ENCODE measurements at regions not wholly inside any gene's neighbourhood (a gene's known extent, or its start where the extent isn't known, plus 50 kb on each side); places are given as distances from the start of the nearest gene placed in this dataset.

- TF ChIP-seq EZH2phosphoT487 (IDR thresholded peaks at IDR 0.05; ENCODE audit: borderline replicate concordance, low read length) (no peak), CTCF (IDR thresholded peaks at IDR 0.05; ENCODE audit: low read depth, low read length, poor library complexity, severe bottlenecking) (no peak)
- Histone ChIP-seq H3K9me3 (ENCODE audit: control insufficient read depth, insufficient read depth, low read length) (peaks cover 10% of the 10 kb centered on the region; the same call in 1 of the 2 replicates), H3K9me2 (replicated peaks; ENCODE audit: control insufficient read depth, low read length) (no peaks in the 10 kb centered on the region), H3K36me3 (ENCODE audit: control insufficient read depth, low read length) (no peaks in the 10 kb centered on the region), H3K4me1 (ENCODE audit: control insufficient read depth, low read length) (no peaks in the 10 kb centered on the region), H3F3A (ENCODE audit: control insufficient read depth, insufficient read depth) (no peaks in the 10 kb centered on the region), H3K79me2 (ENCODE audit: control insufficient read depth, low read length) (no peaks in the 10 kb centered on the region), H4K20me1 (ENCODE audit: control insufficient read depth, insufficient read depth, low read depth, low read length) (no peaks in the 10 kb centered on the region), H3K4me2 (ENCODE audit: low read length) (no peak overlapping the region), H3K27me3 (ENCODE audit: control insufficient read depth, low read length) (no peaks in the 10 kb centered on the region), H3K27ac (ENCODE audit: low read depth, low read length) (no peak overlapping the region), H3K4me3 (ENCODE audit: low read length) (no peak overlapping the region)
Observed at GRCh38 chr7:52091101-52091500, 774.5 kb upstream of the COBL start.

GRCh38 chr7:52088008-52088901 lies 771.6 kb upstream of the COBL start:
- Histone ChIP-seq H4K20me1 (ENCODE audit: control insufficient read depth, insufficient read depth, low read depth, low read length) (no peaks in the 10 kb centered on the region), H3K9me3 (ENCODE audit: control insufficient read depth, insufficient read depth, low read length) (peaks cover 10% of the 10 kb centered on the region; the same call in 1 of the 2 replicates), H3F3A (ENCODE audit: control insufficient read depth, insufficient read depth) (no peaks in the 10 kb centered on the region), H3K27me3 (ENCODE audit: control insufficient read depth, low read length) (no peaks in the 10 kb centered on the region), H3K9me2 (replicated peaks; ENCODE audit: control insufficient read depth, low read length) (no peaks in the 10 kb centered on the region), H3K4me1 (ENCODE audit: control insufficient read depth, low read length) (no peaks in the 10 kb centered on the region), H3K79me2 (ENCODE audit: control insufficient read depth, low read length) (no peaks in the 10 kb centered on the region), H3K4me3 (ENCODE audit: low read length) (no peak overlapping the region), H3K27ac (ENCODE audit: low read depth, low read length) (no peak overlapping the region), H3K4me2 (ENCODE audit: low read length) (no peak overlapping the region), H3K36me3 (ENCODE audit: control insufficient read depth, low read length) (no peaks in the 10 kb centered on the region)
- TF ChIP-seq CTCF (IDR thresholded peaks at IDR 0.05; ENCODE audit: low read depth, low read length, poor library complexity, severe bottlenecking), result no peak
- no peak for TF ChIP-seq EZH2phosphoT487 (IDR thresholded peaks at IDR 0.05; ENCODE audit: borderline replicate concordance, low read length)

- TF ChIP-seq CTCF (IDR thresholded peaks at IDR 0.05; ENCODE audit: low read depth, low read length, poor library complexity, severe bottlenecking) (no peak), EZH2phosphoT487 (IDR thresholded peaks at IDR 0.05; ENCODE audit: borderline replicate concordance, low read length) (no peak)
- Histone ChIP-seq H3K4me1 (ENCODE audit: control insufficient read depth, low read length) (no peaks in the 10 kb centered on the region), H4K20me1 (ENCODE audit: control insufficient read depth, insufficient read depth, low read depth, low read length) (no peaks in the 10 kb centered on the region), H3K27ac (ENCODE audit: low read depth, low read length) (no peak overlapping the region), H3K9me3 (ENCODE audit: control insufficient read depth, insufficient read depth, low read length) (peaks cover 10% of the 10 kb centered on the region; the same call in 1 of the 2 replicates), H3K4me3 (ENCODE audit: low read length) (no peak overlapping the region), H3K79me2 (ENCODE audit: control insufficient read depth, low read length) (no peaks in the 10 kb centered on the region), H3K27me3 (ENCODE audit: control insufficient read depth, low read length) (no peaks in the 10 kb centered on the region), H3K9me2 (replicated peaks; ENCODE audit: control insufficient read depth, low read length) (no peaks in the 10 kb centered on the region), H3K4me2 (ENCODE audit: low read length) (no peak overlapping the region), H3K36me3 (ENCODE audit: control insufficient read depth, low read length) (no peaks in the 10 kb centered on the region), H3F3A (ENCODE audit: control insufficient read depth, insufficient read depth) (no peaks in the 10 kb centered on the region)
Observed at GRCh38 chr7:52085610-52086009, 769.0 kb upstream of the COBL start.

Data from DOHH2 (cell line).